H9 (cell line): ENCODE measurements at regions not wholly inside any gene's neighbourhood (a gene's known extent, or its start where the extent isn't known, plus 50 kb on each side); places are given as distances from the start of the nearest gene placed in this dataset.

Experiments used
- DNase-seq: peaks from one replicate; pipeline ENCODE4 v3.0.0-alpha.2; 2017
- H2AFZ ChIP-seq: one replicate; pipeline ENCODE4 v1.6.1; 2013; ENCODE audit warnings: mild to moderate bottlenecking, low read length, control low read depth, moderate library complexity
- H2AK5ac ChIP-seq: 2 replicates; pipeline ENCODE4 v1.6.1; 2013; ENCODE audit warnings: low read length, control low read depth, mixed read lengths; ENCODE audit not compliant: insufficient read length
- H2BK120ac ChIP-seq: one replicate; pipeline ENCODE4 v1.6.1; 2013; ENCODE audit warnings: low read depth, mild to moderate bottlenecking, low read length, control low read depth, inconsistent platforms; ENCODE audit not compliant: poor library complexity, severe bottlenecking
- H2BK12ac ChIP-seq: 2 replicates; pipeline ENCODE4 v1.6.1; 2013; ENCODE audit warnings: low read length, control low read depth, mixed read lengths, low read depth; ENCODE audit not compliant: insufficient read length
- H2BK15ac ChIP-seq: 2 replicates; pipeline ENCODE4 v1.6.1; 2013; ENCODE audit warnings: low read depth, low read length, control low read depth
- H2BK20ac ChIP-seq: one replicate; pipeline ENCODE4 v1.6.1; 2013; ENCODE audit warnings: low read depth, mild to moderate bottlenecking, low read length, control low read depth, inconsistent platforms; ENCODE audit not compliant: poor library complexity, severe bottlenecking
- H2BK5ac ChIP-seq: 2 replicates; pipeline ENCODE4 v1.6.1; 2013; ENCODE audit warnings: low read length, control low read depth, mixed read lengths; ENCODE audit not compliant: insufficient read length
- H3K14ac ChIP-seq: 2 replicates; pipeline ENCODE4 v1.6.1; 2013; ENCODE audit warnings: low read length, control low read depth; ENCODE audit not compliant: insufficient read depth
- H3K18ac ChIP-seq: 2 replicates; pipeline ENCODE4 v1.6.1; 2013; ENCODE audit warnings: low read depth, mild to moderate bottlenecking, mixed read lengths, low read length, control low read depth; ENCODE audit not compliant: insufficient read length
- H3K23ac ChIP-seq: 2 replicates; pipeline ENCODE4 v1.6.1; 2013; ENCODE audit warnings: low read length, control low read depth, mixed read lengths, low read depth; ENCODE audit not compliant: insufficient read length
- H3K23me2 ChIP-seq: 2 replicates; pipeline ENCODE4 v1.6.1; 2013; ENCODE audit warnings: low read depth, mild to moderate bottlenecking, mixed read lengths, low read length, control low read depth; ENCODE audit not compliant: insufficient read length, poor library complexity, severe bottlenecking
- H3K27ac ChIP-seq: 2 replicates; pipeline ENCODE4 v1.5.1; 2013; ENCODE audit warnings: low read length, control low read depth, mixed read lengths, low read depth; ENCODE audit not compliant: insufficient read length
- H3K27me3 ChIP-seq: 2 replicates; pipeline ENCODE4 v1.6.1; 2013; ENCODE audit warnings: low read length, control low read depth, inconsistent platforms; ENCODE audit not compliant: insufficient read depth
- H3K4ac ChIP-seq: 2 replicates; pipeline ENCODE4 v1.6.1; 2013; ENCODE audit warnings: low read depth, mild to moderate bottlenecking, control low read depth, inconsistent platforms, low read length, moderate library complexity
- H3K4me1 ChIP-seq: 2 replicates; pipeline ENCODE4 v1.6.1; 2013; ENCODE audit warnings: low read length, control low read depth, inconsistent platforms; ENCODE audit not compliant: insufficient read depth
- H3K4me2 ChIP-seq: 2 replicates; pipeline ENCODE4 v1.6.1; 2013; ENCODE audit warnings: low read length, control low read depth, mixed read lengths; ENCODE audit not compliant: insufficient read length, insufficient read depth
- H3K56ac ChIP-seq: 2 replicates; pipeline ENCODE4 v1.6.1; 2013; ENCODE audit warnings: low read depth, mild to moderate bottlenecking, mixed read lengths, low read length, control low read depth; ENCODE audit not compliant: insufficient read length
- H3K79me1 ChIP-seq: 2 replicates; pipeline ENCODE4 v1.6.1; 2013; ENCODE audit warnings: low read depth, mild to moderate bottlenecking, moderate library complexity, low read length, control low read depth, inconsistent platforms; ENCODE audit not compliant: insufficient read depth, poor library complexity, severe bottlenecking
- H3K79me2 ChIP-seq: 2 replicates; pipeline ENCODE4 v1.6.1; 2013; ENCODE audit warnings: low read length, control low read depth, inconsistent platforms; ENCODE audit not compliant: insufficient read depth
- H3K9ac ChIP-seq: 2 replicates; pipeline ENCODE4 v1.6.1; 2013; ENCODE audit warnings: low read length, control low read depth, mixed read lengths; ENCODE audit not compliant: insufficient read length; ENCODE audit errors: extremely low read depth
- H3K9me3 ChIP-seq: one replicate; pipeline ENCODE4 v1.6.1; 2013; ENCODE audit warnings: low read depth, low read length, inconsistent platforms; ENCODE audit not compliant: control insufficient read depth
- H3T11ph ChIP-seq: one replicate; pipeline ENCODE4 v1.6.1; 2013; ENCODE audit warnings: mild to moderate bottlenecking, low read length, control low read depth, inconsistent platforms
- H4K20me1 ChIP-seq: one replicate; pipeline ENCODE4 v1.6.1; 2013; ENCODE audit not compliant: control insufficient read depth, insufficient read length, insufficient read depth
- H4K5ac ChIP-seq: 2 replicates; pipeline ENCODE4 v1.6.1; 2013; ENCODE audit warnings: low read depth, mild to moderate bottlenecking, mixed read lengths, low read length, control low read depth; ENCODE audit not compliant: insufficient read length
- H4K8ac ChIP-seq: replicated peaks from 2 replicates; pipeline ENCODE4 v1.6.1; 2013; ENCODE audit warnings: low read length, control low read depth, mixed read lengths, low read depth; ENCODE audit not compliant: insufficient read length
- H4K91ac ChIP-seq: 2 replicates; pipeline ENCODE4 v1.6.1; 2013; ENCODE audit warnings: low read depth, mild to moderate bottlenecking, moderate library complexity, mixed read lengths, low read length, control low read depth; ENCODE audit not compliant: insufficient read length
- H3K27ac Mint-ChIP-seq, 3 experiments: 2 replicates in 2 of 3; 3 replicates in 1 of 3; pipeline ENCODE4 v1.8.0; 2020 to 2021; ENCODE audit warnings: mixed read lengths in 3 of 3, mild to moderate bottlenecking in 1 of 3, moderate library complexity in 1 of 3
- H3K27me3 Mint-ChIP-seq: 2 replicates; pipeline ENCODE4 v1.8.0; 2021; ENCODE audit warnings: low read depth, mild to moderate bottlenecking, moderate library complexity, mixed read lengths
- H3K36me3 Mint-ChIP-seq, 3 experiments: 2 replicates in 2 of 3; 3 replicates in 1 of 3; pipeline ENCODE4 v1.8.0; 2020 to 2021; ENCODE audit warnings: low read depth in 3 of 3, mixed read lengths in 3 of 3; ENCODE audit not compliant: insufficient read depth in 1 of 3
- H3K4me1 Mint-ChIP-seq, 2 experiments: 2 replicates each; pipeline ENCODE4 v1.8.0; 2020; ENCODE audit warnings: mixed read lengths in 2 of 2
- H3K4me3 Mint-ChIP-seq, 2 experiments: 2 replicates in 1 of 2; 3 replicates in 1 of 2; pipeline ENCODE4 v1.8.0; 2020 to 2021; ENCODE audit warnings: mild to moderate bottlenecking in 2 of 2, mixed read lengths in 2 of 2, moderate library complexity in 1 of 2
- H3K9me3 Mint-ChIP-seq, 2 experiments: 2 replicates in 1 of 2; 3 replicates in 1 of 2; pipeline ENCODE4 v1.8.0; 2020; ENCODE audit warnings: mild to moderate bottlenecking in 2 of 2, mixed read lengths in 2 of 2, moderate library complexity in 1 of 2
- WGBS: extraction: QIAGEN DNeasy Blood & Tissue Kit; methylation state at CpG from one replicate; pipeline ENCODE4 v1.1.7; 2013; ENCODE audit warnings: missing lambda C conversion rate, low lambda C conversion rate, mixed read lengths; ENCODE audit not compliant: insufficient read length; ENCODE audit errors: extremely low coverage; 5-methylcytosine and 5-hydroxymethylcytosine counted together
- TF ChIP-seq, protein P1 (sequence below): fragments of 200-600 bp; sonication (generic); conservative IDR thresholded peaks from 3 replicates; pipeline ENCODE4 v1.8.0; 2021; ENCODE audit warnings: antibody characterized with exemption, mild to moderate bottlenecking

DNA sequence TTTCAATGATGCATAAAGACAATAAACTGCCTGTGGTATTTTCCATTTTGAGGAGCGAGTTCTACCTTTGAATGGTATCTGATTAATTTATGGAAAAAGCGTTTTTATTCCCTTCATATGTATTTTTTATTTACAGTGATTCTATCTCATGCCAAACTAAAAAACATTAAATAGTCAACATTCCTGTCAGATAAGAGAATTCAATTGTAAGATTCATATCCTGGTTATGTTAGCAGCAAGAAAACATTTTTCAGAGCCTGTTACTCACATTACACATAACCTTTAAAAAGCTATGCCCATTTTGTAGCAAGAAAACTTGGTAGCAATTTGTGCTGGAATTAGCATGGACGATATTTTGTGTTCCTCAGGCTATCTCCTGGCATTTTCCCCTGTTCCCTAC lies 55.1 kb upstream of the PRLR start:
- Histone ChIP-seq H3K4ac (no peak overlapping the region), H3K9ac (no peak overlapping the region), H3K27me3 (no peaks in the 10 kb centered on the region), H3K79me2 (no peaks in the 10 kb centered on the region), H3K23ac (no peak overlapping the region), H2BK12ac (no peak overlapping the region), H4K91ac (no peak overlapping the region), H4K20me1 (no peaks in the 10 kb centered on the region), H3K18ac (no peak overlapping the region), H4K8ac (no peak overlapping the region), H3T11ph (no peak overlapping the region), H3K4me2 (no peak overlapping the region), H2BK20ac (no peak overlapping the region), H3K56ac (no peak overlapping the region), H2BK5ac (no peak overlapping the region), H4K5ac (no peak overlapping the region), H2AFZ (no peak overlapping the region), H3K27ac (no peak overlapping the region), H3K23me2 (no peaks in the 10 kb centered on the region), H3K79me1 (no peaks in the 10 kb centered on the region), H3K9me3 (peaks cover 33% of the 10 kb centered on the region), H2BK15ac (no peak overlapping the region), H3K14ac (no peak overlapping the region), H2AK5ac (no peak overlapping the region), H2BK120ac (no peak overlapping the region), H3K4me1 (no peaks in the 10 kb centered on the region)
- no peak for DNase-seq
- no CpG with 5 or more reads among the region's 3 CpGs for WGBS
- TF ChIP-seq, protein P1, sequence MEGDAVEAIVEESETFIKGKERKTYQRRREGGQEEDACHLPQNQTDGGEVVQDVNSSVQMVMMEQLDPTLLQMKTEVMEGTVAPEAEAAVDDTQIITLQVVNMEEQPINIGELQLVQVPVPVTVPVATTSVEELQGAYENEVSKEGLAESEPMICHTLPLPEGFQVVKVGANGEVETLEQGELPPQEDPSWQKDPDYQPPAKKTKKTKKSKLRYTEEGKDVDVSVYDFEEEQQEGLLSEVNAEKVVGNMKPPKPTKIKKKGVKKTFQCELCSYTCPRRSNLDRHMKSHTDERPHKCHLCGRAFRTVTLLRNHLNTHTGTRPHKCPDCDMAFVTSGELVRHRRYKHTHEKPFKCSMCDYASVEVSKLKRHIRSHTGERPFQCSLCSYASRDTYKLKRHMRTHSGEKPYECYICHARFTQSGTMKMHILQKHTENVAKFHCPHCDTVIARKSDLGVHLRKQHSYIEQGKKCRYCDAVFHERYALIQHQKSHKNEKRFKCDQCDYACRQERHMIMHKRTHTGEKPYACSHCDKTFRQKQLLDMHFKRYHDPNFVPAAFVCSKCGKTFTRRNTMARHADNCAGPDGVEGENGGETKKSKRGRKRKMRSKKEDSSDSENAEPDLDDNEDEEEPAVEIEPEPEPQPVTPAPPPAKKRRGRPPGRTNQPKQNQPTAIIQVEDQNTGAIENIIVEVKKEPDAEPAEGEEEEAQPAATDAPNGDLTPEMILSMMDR = no peak
- Mint-ChIP-seq H3K4me1 (no peaks in the 10 kb centered on the region), H3K4me3 (no peak overlapping the region), H3K9me3 (peaks cover 41 to 51% of the 10 kb centered on the region in 2 experiments), H3K27me3 (no peaks in the 10 kb centered on the region), H3K27ac (no peak overlapping the region), H3K36me3 (peaks cover 6 to 33% (median 11%) of the 10 kb centered on the region in 3 experiments)
